Breast epithelium (tissue), 3 donors: ENCODE measurements at regions not wholly inside any gene's neighbourhood (a gene's known extent, or its start where the extent isn't known, plus 50 kb on each side); places are given as distances from the start of the nearest gene placed in this dataset.

ENCODE experiments used
- POLR2A ChIP-seq: fragments of 450-650 bp; IDR thresholded peaks from one replicate; pipeline ENCODE4 v1.6.1; 2016; ENCODE audit warnings: antibody characterized with exemption, mild to moderate bottlenecking, moderate library complexity
- TF ChIP-seq, protein P1 (sequence below), 3 donors: fragments of 450-650 bp; IDR thresholded peaks; one replicate each; pipeline ENCODE4 v1.5.1; 2016 to 2017; ENCODE audit warnings: antibody characterized with exemption in 3 of 3, mild to moderate bottlenecking in 3 of 3, moderate library complexity in 3 of 3

DNA sequence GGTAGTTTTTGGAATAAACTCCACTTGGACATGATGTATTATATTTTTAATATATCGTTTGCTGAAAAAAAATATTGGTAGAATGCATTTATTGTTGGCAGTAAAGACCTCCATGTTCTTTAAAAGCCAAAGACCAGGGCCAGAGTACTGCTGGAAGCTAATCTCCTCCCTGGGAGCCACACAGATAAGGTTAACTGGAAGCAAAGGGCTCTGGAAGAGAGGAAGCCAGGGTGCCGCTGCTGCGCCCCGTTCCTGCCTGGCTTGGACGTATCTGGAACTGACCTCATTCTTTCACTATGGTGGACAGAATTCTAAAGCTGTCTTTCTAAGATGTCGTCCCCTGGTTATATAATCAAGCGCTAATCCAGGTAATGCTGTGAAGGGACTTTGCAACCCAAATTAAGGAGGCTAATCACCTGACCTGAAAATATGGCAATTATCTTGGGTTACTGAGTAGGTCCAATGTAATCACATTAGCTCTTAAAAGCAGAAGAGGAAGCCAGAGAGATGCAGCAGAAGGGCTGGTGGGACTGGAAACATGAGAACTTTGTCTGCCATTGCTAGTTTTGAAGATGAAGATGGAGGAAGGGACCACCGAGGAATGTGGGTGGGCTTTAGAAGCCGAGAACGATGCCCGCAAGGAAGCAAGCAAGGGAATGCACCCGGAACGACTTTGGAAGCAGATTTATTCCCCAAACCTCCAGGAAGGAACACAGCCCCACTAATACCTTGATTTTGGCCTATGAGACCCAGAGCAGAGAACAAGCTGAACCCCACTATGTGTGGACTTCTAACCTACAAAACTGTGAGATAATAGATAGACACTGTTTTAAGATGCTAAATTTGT, 167.7 kb upstream of the KCNJ15 start:
- TF ChIP-seq POLR2A: no peak
- TF ChIP-seq, protein P1, sequence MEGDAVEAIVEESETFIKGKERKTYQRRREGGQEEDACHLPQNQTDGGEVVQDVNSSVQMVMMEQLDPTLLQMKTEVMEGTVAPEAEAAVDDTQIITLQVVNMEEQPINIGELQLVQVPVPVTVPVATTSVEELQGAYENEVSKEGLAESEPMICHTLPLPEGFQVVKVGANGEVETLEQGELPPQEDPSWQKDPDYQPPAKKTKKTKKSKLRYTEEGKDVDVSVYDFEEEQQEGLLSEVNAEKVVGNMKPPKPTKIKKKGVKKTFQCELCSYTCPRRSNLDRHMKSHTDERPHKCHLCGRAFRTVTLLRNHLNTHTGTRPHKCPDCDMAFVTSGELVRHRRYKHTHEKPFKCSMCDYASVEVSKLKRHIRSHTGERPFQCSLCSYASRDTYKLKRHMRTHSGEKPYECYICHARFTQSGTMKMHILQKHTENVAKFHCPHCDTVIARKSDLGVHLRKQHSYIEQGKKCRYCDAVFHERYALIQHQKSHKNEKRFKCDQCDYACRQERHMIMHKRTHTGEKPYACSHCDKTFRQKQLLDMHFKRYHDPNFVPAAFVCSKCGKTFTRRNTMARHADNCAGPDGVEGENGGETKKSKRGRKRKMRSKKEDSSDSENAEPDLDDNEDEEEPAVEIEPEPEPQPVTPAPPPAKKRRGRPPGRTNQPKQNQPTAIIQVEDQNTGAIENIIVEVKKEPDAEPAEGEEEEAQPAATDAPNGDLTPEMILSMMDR (IDR thresholded peaks at IDR 0.05): no peak
